MM.1S (cell line): ENCODE measurements at regions not wholly inside any gene's neighbourhood (a gene's known extent, or its start where the extent isn't known, plus 50 kb on each side); places are given as distances from the start of the nearest gene placed in this dataset.

ENCODE experiments used
- CTCF ChIP-seq: fragments of 300-600 bp; sonication (generic); IDR thresholded peaks from 2 replicates; pipeline ENCODE4 v1.5.1; 2016; ENCODE audit warnings: antibody characterized with exemption, low read length, mixed read lengths
- EZH2 ChIP-seq: fragments of 300-600 bp; sonication (generic); optimal IDR thresholded peaks from 2 replicates; pipeline ENCODE3; 2017; ENCODE audit warnings: low read depth, mild to moderate bottlenecking, antibody characterized with exemption, low read length, mixed read lengths

GRCh38 chr5:68875351-68875750, 218.5 kb upstream of the SLC30A5 start:
- TF ChIP-seq CTCF (no peak), EZH2 (no peak)
